HuH-7.5 (cell line): ENCODE measurements at regions not wholly inside any gene's neighbourhood (a gene's known extent, or its start where the extent isn't known, plus 50 kb on each side); places are given as distances from the start of the nearest gene placed in this dataset.
A peak's percentile ranks its signal among the peaks of the same experiment; 100 is the strongest.
"Not testable (repeated sequence)": the region's sequence is repeated elsewhere in the genome, so short reads cannot be mapped to it uniquely, and the experiment has no call there.

Experiments used
- DNase-seq: peaks from one replicate; pipeline ENCODE4 v3.0.0; 2011; ENCODE audit warnings: low spot score

DNA sequence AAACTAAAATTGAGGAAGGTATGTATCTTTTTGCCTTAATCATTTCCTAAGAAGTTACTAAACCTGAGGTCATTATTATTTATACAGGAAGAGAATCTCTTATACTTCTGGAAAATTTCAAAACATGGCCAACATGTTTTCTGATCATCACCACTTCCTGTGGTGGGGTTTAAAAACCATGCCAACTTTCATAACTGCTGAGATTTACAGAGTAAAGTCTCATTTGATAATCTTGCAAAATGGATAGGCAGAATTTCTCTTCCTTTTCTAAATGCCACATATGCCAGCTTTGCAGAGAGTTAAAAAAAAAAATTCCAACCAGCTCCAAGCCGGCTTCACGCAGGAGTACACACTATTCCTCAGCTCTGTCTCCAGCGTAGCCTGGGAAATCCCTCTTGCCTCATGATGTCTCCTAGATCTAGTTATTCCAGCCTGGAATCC lies 124.3 kb upstream of the SPRED1 start:
- DNase-seq: no peak

DNA sequence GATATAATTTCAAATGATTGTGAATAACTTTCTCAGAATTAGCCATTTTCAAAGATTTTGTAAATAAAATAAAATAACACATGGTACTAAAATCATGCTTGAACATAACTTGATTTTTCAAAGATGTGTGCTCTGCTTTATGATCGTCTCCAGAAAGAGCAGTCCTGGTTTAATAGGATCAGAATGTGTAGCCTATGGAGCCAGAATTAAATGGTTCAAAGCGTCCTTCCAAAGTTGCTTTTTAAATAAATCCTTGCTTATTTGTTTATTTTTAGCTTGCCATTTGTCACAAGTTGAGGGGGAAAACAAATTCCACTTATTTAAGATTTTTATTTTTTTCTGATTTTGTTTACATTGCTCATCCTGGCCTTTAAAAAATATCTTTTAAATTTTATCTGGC lies 123.7 kb upstream of the SPRED1 start:
- no peak for DNase-seq

DNA sequence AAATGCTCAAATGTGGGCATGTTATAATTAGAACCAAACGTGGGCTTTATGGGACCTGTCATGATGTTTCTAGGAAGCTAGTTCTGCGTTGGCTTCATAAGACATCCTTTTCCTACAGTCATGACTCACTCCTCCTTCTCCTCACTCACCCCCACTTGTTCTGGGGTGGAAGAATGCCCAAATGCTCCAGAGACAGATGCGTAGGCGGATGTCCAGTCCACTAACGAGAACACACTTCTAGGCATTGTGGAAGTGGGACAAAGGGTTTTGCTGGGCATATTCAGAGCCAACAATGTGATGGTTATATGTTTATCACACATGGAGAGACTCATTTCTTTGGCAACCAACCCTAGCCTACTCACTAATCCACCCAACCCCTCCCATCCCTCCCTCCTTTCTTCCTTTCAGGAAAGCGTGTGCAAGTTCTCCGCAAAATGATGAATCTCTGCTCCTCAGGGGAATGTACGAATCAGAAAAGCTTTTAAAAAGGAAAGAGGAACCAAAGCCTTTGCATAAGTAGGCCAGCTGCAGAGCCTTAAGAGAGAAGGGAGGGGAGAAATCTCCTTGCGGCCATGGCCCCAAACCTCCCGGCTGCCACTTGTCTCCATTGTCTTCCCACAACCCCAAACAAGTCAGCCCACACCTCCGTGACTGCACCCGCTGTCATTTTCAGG lies 123.0 kb upstream of the SPRED1 start:
- no peak for DNase-seq

DNA sequence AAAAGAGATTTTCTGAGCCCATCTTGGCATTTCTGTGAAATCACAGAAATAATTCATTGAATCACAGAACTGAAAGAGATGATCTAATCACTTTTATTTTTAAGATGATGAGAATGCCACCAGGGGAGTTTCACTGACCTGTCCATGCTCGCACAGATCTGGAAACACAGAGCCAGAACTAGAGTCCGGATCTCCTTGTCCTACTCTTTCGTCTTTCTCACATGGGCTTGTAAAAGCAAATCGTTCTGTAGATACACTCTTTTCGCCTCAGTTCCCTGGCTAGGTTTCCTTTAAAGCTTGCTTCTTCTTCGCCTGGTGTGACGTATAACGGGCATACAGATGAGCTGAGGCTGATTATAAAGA lies 122.5 kb upstream of the SPRED1 start:
- no peak for DNase-seq

DNA sequence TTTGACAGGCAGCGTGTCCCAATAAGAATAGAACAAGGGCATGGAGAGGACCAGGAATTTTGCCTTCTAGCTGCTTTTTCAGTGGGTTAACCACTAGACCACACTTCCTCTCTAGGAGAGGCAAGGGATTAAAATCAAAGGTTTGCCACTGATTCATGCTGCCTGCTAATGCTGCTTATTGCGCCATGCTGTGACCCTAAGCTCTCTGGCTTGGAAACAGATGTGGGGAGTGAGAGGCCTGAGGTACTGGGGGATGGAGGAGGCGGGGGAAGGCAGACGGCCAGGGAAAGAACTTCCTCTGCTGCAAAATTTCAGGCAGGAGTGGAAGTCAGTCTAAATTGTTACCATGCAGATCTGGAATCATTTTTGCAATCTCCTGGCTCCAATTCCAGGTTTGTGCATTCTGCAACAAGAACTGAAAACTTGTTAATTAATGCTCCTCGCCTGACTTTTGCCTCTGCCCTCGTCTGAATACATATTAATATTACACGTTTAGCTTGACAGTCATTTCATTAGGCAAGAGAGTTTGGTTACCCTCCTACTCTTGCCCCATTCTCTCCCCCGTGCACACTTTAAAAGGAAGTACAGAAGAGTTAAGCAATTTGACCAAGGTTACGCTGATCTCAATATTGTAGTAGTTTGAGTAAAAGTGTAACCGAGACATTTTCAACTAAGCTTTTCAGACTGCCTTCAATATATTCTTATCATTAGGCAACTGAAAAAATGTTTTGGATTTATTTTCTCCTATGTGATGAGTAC lies 121.7 kb upstream of the SPRED1 start:
- no peak for DNase-seq

DNA sequence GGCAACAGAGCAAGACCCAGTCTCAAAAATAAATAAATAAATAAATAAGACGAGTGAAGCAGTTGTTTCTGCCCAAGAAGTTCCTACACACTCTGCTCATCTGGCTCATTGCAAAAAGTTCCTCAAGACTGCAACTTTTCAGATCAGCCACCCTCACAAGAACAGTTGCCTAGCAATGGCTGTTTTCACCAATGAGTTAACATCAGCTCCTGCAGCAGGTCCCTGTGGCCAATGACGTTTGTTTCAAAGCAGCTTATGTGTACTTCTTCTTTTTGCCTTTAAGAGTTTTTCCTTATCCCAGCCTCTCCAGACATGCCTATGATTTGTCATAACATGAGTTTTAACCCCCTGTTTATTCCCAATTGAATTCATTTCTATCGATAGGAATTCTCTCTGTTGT lies 118.4 kb upstream of the SPRED1 start:
- DNase-seq: no peak

DNA sequence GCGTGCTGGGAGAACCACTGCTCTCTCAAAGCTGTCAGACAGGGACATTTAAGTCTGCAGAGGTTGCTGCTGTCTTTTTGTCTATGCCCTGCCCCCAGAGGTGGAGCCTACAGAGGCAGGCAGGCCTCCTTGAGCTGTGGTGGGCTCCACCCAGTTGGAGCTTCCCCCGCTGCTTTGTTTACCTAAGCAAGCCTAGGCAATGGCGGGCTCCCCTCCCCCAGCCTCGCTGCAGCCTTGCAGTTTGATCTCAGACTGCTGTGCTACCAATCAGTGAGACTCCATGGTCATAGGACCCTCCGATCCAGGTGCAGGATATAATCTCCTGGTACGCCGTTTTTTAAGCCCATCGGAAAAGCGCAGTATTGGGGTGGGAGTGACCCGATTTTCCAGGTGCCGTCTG lies 110.4 kb upstream of the SPRED1 start:
- DNase-seq: not testable (repeated sequence)

DNA sequence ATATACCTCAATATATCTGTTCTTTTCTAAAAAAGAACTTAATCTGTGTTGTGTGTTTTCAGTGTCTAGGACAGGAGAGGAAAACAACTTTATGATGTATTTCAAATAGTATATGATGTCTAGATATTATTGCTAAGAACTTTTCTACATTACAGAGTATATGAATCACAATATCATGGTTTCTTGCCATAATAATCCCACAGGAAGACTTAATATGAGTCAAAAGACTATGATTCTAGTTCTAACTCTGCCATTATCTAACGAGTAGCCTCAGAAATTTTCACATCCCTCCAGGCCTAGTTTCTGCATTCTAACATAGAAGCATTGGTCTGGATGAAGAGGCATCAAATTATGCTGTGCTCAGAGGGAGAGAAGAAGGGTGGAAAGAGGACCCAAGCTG lies 107.7 kb upstream of the SPRED1 start:
- no peak for DNase-seq

DNA sequence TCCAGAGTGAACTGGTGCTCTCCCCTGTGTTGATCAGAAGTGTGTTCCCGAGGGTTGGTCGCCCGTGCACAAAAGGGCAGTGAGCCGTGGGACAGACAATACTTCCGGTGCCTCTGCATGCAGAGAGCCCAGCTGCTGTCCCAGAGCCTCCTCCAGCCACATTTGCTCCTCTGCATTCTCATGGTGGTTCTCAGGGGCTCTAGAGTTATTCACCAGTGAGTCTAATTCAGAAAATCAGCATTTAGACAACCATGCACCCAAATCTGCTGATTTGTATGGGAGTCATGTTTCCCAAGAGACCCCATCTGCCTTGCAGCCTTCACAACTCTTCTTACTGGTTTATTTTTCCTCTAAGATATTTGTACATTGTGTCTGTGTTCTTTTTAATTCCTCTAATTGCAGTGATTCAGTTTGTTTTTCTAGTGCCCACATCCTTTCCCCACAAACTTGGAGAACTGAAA lies 107.0 kb upstream of the SPRED1 start:
- no peak for DNase-seq

DNA sequence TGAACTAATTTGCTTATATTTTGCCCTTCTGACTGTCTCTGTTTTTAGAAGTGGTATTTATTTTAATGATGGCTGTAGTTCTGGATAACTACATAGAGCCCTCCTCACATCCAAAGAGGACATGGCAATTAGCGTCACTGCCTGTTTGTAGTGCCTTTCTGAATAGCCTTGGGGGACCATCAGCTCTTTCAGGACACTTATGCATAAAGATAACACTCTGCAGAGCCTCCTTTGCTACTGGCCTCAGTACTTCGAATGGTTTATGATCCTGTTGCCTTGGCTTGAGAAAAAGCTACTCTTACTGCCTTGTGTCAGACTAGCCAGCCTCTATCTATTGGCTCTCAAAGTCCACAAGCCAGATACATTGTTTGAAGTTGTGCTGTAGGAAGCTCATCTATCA lies 105.4 kb upstream of the SPRED1 start:
- no peak for DNase-seq

DNA sequence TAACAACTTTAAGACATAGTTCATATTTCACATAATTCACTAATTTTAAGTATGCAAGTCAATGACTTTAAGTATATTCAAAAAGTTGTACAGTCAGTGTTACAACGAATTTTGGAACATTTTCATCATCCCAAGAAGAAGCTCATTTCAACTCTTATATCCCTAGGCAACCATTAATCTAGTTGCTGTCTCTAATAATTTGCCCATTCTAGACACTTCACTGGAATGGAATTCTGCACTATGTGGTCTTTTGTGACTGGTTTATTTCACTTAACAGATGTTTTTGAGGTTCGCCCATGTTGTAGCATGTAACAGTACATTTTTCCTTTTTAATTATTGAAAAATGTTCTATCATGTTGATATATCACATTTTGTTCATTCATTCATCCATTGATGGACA lies 104.2 kb upstream of the SPRED1 start:
- DNase-seq: no peak

DNA sequence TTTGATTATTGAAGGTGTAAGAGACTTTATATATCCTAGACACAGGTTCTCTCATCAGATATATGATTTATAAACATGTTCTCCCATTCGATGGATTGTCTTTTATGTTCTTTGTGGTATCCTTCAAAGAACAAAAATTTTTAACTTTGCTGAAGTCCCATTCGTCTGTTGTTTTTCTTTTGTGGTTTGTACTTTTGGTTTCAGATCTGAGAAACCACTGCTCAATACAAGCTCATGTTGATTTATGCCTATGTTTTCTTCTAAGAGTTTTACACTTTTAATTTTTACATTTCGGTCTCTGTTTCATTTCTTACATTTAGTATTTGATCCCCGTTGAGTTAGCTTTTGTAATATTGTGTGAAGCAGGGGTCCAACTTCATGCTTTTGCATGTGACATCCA lies 103.3 kb upstream of the SPRED1 start:
- DNase-seq: no peak

DNA sequence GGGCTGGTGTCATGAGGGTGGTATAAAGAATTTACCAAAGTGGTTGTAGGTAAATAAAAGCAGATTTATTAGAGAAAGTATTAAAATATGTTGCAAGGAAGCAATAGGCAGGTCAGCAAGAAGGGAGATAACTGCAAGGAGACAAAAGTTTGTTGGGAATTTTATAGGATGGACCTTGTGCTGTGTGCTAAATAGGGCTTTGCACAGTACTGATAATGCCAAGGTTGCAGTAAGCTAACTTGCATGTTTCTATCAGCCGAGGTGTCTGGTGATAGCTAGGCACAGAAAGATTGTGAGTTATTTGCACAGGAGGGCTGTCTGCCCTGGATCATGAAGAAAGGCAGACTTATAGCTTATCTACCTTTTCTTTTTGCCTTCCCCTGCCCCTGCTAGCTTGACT lies 102.5 kb upstream of the SPRED1 start:
- DNase-seq: no peak

DNA sequence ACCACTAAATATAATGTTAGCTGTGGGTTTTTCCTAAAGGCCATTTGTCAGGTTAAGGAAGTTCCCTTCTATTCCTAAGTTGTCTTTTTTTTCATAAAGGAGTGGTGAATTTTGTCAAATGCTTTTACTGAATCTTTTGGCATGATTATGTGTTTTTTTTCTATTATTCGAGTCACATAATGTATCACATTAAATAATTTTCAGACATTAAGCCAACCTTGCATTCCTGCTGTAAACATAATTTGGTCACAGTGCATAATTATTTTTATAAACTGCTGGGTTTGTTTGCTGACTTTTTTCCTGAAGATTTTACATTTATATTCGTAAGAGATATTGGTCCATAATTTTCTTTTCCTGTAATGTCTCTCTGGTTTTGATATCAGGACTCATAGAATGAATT lies 101.8 kb upstream of the SPRED1 start:
- no peak for DNase-seq

DNA sequence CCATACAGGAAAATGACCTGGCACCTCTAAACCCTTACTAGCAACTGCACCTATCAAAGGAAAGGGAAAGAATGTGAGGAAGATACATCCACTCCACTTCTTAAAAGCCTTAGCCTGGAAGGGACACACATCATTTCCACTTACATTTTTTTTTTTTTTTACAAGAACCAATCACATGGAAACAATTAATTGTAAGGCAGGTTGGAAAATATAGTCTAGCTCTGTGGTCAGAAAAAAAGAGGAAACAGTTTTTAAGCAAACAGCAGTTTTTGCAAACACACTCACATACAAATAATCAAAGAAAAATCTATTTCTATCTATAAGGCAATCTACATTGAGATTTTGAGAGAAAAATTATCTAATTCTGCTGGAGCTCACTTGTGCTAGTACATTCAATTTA lies 98.9 kb upstream of the SPRED1 start:
- no peak for DNase-seq

DNA sequence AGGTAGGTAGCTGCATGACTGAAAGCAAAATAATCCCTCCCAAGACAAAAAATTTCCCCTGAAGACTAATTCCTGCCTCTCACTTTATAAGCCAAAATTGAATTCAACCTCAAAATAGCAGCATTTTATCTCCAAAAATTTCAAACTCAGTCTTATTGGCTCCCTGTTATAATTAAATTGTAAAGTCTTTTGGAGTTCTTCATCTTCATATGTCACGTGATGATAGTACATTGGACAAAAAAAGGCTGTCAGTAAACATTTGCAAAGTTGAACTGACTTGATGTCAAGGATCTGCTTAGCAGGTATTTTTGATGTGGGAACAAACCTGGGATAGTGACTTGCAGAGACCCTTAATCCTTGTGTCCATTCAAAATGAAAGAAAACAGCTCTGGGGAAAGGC lies 98.4 kb upstream of the SPRED1 start:
- no peak for DNase-seq

DNA sequence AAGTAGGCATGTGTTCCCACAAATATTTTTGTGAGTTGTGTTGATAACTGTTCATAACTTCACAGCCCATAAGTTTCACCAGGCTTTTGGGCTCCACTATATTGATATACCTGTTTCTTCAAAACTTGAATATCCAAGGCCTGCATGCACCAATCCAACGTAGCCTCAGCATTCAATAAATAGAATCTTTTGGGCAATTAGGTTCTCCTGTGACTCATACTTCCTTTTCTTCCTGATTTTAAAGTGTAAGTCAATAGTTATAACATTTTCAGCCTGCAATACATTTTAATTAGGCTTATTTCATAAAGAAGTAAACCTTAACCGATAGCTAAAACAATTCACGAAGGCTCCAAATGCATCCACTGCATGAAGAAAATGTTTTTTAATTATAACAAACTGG lies 97.8 kb upstream of the SPRED1 start:
- no peak for DNase-seq

DNA sequence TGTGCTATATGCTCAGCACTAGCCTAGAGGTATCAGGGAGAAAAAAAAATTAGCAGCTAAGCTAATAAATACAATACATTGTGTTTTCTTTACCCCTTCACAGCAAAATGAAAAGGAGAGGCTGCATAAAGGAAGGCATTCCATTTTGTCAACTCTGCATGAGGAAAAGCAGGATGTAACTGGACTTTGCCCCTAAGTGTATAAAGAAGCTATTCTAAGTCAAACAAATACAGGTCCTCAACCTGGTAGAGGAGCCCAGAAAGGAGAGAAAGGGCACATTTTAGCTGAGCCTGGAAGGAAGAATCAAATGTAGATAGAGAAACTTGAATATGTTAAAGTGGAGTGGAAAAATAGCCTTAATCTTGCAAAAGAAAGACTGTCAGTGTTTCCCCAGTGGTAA lies 89.0 kb upstream of the SPRED1 start:
- peak; percentile 17 for DNase-seq

DNA sequence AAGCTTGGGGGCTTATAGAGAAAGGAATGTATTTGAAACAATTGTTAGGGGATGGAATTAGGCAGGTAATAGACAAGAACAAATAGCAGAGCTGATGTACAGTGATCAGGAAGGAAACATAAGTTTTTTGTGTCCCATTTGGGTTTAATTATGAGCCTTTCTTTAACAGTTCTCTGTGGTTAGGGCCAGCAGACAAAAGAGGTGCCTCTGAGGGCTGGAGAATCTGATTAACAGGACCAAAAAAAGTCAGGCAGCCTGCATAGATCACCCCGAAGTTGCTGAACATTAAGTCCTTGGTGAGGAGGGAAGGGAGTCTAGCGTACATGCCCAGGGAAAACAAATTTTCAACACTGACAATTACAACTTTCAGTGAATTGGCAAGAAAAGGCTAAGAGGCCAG lies 88.6 kb upstream of the SPRED1 start:
- DNase-seq: no peak

DNA sequence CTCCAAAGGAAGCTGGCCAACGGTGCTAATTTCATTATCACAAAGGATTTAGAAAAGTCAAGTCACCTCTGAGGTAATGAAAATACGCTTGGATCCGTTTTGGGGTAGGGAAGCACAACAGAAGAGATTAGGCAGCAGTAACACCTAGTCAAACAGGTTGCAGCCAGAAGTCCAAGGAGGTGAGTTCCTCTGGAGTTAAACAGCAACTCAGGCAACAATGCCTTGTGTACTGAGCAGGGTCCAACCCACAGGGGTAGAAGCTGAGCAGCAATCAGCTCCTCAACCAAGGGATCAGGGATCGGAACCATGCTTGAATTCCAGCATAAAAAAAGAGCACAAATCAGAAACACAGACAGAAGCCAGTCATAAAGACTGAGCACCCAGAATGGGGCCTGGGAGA lies 88.1 kb upstream of the SPRED1 start:
- DNase-seq: no peak

DNA sequence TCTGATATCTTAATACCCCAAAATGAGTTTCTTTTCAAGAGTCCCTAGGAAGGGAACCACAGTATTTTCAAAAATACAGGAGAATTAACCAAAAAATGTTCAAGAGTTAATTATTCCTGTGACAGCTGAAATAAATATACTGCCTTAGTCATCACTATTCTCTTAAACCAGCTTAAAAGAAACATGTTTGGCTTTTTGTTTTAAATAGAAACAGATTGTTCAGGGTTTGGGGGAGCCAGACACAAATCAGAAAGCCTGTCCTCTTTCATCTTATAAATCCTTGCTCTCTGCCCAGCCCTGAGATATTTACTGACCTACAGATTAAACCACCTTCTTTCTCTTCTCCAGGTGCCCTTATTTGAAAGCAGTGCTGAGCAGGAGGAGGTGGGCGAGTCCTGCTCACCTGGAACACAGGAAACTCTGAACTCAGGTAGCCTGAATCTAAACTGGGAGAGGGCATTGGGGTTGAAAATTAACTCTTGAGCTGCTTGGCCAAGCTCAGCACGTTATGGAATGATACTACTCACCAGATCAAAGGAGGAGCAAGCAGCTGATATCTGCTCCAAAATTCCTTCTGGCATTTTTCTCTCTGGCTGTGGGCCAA lies 84.1 kb upstream of the SPRED1 start:
- no peak for DNase-seq

DNA sequence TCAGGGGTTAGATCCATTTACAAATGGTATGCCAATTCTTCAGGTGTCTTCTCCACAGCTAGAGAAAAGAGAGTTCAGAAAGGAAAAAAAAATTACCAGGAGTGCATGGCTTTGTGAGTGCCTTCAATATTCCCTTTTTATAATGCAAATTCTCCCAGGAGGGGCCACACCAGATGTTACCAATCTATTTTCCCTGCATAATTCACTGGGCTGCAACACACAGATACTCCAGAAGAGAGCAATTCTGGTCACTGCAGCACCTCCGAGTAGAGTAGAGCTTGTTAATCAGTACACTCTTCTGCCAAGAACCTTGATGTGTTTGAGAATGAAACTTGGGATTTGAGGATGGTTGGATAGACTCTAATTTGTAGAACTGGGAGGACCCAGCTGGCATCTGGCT lies 80.7 kb upstream of the SPRED1 start:
- DNase-seq: no peak

DNA sequence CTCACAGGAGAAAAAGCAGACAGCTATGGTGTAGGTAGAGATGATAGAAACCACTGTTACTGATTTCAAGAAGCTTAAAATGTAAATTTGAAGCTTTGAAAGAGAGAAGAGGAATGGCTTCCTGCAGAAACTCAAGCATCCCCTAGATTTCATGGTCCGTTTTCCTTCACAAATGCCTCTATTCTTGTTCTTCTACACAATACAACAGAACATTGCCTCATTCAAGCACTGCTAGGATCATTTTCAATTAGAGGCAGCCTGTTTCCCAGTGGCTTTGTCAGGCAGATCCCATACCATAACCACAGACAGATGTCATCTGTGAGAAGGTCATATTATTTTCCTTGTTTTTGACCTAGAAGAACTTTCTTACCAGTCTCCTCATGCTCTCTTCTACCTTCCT lies 77.9 kb upstream of the SPRED1 start:
- DNase-seq: no peak

DNA sequence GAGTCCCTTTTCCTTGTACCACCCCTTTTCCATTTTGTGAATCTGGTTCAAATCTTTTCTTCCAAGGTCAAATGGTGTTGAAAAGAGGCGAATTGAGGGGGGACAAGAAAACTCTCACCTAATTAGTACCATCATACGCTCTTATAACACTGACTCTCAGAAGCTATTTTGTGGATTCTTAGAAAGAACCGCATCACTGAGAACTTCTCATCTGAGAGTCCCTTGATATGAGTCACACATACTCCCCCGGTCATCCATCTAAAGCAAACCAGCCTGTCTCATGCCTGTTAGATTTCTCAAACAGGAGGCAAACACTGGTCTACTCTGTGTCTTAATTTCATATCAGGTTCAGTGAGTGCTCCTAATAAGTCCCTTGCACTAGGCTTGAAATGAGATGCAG lies 76.5 kb upstream of the SPRED1 start:
- DNase-seq: no peak
